ENCODE measurements at regions not wholly inside any gene's neighbourhood (a gene's known extent, or its start where the extent isn't known, plus 50 kb on each side); places are given as distances from the start of the nearest gene placed in this dataset.

DNA sequence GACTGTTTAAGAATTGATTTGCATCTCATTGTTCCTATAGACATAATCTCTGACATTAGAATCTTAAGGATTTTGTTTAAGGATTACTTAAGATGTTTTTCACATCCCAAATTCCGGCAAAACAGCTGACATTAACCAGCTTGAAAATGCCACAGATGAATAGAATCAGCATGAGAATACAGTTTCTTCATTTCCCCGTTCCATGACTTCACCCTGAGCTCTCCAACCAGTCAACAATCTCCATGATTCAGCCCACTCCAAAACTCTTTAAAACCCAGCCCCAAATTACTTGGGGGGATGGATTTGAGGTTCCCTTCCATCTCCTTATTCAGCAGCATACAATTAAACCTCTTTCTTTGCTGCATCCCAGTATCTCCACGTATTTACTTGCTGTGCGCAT is 201.0 kb downstream of the LYPLAL1 start:
- Histone ChIP-seq H3K9me3 (ENCODE audit: control insufficient read depth in 3 of 3, low read length in 3 of 3) (no peaks in the 10 kb centered on the region), H3K27me3 (ENCODE audit: control insufficient read depth in 3 of 3, insufficient read depth in 3 of 3, low read length in 3 of 3) (no peaks in the 10 kb centered on the region), H3K4me1 (ENCODE audit: control insufficient read depth in 3 of 3, insufficient read depth in 3 of 3, low read length in 3 of 3) (no peaks in the 10 kb centered on the region)

DNA sequence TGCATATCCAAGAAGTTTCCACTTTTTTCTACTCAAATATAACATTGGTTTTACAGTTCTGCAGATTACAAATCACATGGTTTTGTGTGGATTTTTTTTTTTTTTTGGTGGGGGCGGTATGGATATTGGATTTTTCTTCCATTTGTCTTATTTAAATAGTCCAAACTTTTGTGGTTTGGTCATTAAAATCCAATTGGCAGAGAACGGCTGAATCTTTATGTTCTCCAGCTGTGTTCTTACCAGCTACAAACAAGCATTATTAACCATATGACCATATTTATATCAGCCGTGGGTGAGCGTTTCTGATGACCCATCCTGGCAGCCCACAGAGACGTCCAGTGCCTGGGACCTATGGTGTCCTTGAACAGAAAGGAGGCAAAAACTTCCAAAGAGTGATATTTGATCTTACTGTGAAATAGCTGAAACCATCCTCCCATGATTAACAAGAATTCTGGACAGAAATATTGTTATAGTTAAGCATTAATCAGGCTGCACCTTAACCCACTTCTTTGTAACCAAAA is 200.4 kb downstream of the LYPLAL1 start:
- H3K4me1 ChIP-seq (ENCODE audit: control insufficient read depth in 3 of 3, insufficient read depth in 3 of 3, low read length in 3 of 3) = no peaks in the 10 kb centered on the region
- H3K27me3 ChIP-seq (ENCODE audit: control insufficient read depth in 3 of 3, insufficient read depth in 3 of 3, low read length in 3 of 3) = no peaks in the 10 kb centered on the region
- H3K4me3 ChIP-seq (ENCODE audit: low read length in 3 of 3) = no peak overlapping the region
- H3K36me3 ChIP-seq (ENCODE audit: control insufficient read depth in 3 of 3, insufficient read depth in 3 of 3, low read length in 3 of 3) = no peaks in the 10 kb centered on the region
- H3K9me3 ChIP-seq (ENCODE audit: control insufficient read depth in 3 of 3, low read length in 3 of 3) = no peaks in the 10 kb centered on the region
- no peak overlapping the region for H3K27ac ChIP-seq (ENCODE audit: low read depth, low read length)
- H3K9ac ChIP-seq (ENCODE audit: low read depth in 1 of 3, low read length in 3 of 3) = no peak overlapping the region

More for the DNA sequence above, 201.0 kb downstream of the LYPLAL1 start:
- Histone ChIP-seq H3K36me3 (ENCODE audit: control insufficient read depth in 3 of 3, insufficient read depth in 3 of 3, low read length in 3 of 3) (no peaks in the 10 kb centered on the region), H3K4me3 (ENCODE audit: low read length in 3 of 3) (no peak overlapping the region), H3K9ac (ENCODE audit: low read depth in 1 of 3, low read length in 3 of 3) (no peak overlapping the region), H3K27ac (ENCODE audit: low read depth, low read length) (no peak overlapping the region)

DNA sequence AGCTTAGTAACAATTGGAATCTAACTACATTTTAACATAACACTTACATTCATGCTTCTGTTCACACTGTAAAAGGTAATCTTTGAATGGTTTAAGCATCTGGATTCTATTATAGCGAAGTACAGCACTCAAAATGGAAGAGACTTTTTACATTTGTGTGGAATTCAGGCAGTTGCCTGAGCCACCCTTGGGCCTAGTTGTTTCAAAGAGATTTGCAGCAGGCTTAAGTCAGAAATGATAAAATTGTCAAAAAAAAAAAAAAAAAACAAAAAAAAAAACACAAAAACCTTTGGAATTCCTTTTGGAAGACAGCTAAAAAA is 199.9 kb downstream of the LYPLAL1 start:
- Histone ChIP-seq H3K9ac (ENCODE audit: low read depth in 1 of 3, low read length in 3 of 3) (no peak overlapping the region), H3K4me1 (ENCODE audit: control insufficient read depth in 3 of 3, insufficient read depth in 3 of 3, low read length in 3 of 3) (no peaks in the 10 kb centered on the region), H3K36me3 (ENCODE audit: control insufficient read depth in 3 of 3, insufficient read depth in 3 of 3, low read length in 3 of 3) (no peaks in the 10 kb centered on the region), H3K9me3 (ENCODE audit: control insufficient read depth in 3 of 3, low read length in 3 of 3) (no peaks in the 10 kb centered on the region), H3K27ac (ENCODE audit: low read depth, low read length) (no peak overlapping the region), H3K4me3 (ENCODE audit: low read length in 3 of 3) (no peak overlapping the region), H3K27me3 (ENCODE audit: control insufficient read depth in 3 of 3, insufficient read depth in 3 of 3, low read length in 3 of 3) (no peaks in the 10 kb centered on the region)

DNA sequence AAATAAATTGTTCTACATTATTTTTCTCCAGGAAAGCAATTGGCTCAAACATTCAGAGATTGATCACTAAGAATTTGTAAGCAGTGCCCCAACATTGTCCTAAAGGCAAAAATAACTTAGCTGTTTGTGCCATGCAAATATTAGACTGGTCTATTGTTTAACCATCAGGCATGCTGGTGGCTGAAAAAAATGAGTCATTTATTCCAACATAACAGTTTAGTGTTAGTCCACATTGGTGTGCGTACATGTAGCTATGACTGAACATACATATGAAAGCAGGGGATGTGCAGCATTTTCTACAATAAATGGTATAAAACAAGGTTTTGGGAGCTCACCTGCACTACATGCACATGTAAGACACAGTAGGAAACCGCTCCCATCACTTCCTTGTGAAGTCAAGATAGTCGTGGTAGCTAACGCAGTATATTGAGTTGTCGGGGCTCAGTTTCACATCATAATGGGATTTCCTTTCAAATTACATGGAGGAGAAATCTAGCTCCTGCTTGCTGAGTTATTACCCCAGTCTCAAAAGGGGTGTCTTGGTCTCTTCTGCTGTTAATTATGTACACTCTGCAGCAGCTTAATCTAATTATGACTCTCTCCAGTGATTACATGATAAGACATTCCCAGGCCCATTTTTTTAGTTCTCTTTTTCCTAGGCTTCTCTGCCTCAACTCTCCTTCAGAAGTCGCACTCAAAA is 199.4 kb downstream of the LYPLAL1 start:
- H3K27me3 ChIP-seq (ENCODE audit: control insufficient read depth in 3 of 3, insufficient read depth in 3 of 3, low read length in 3 of 3) = no peaks in the 10 kb centered on the region
- no peaks in the 10 kb centered on the region for H3K4me1 ChIP-seq (ENCODE audit: control insufficient read depth in 3 of 3, insufficient read depth in 3 of 3, low read length in 3 of 3)
- no peak overlapping the region for H3K27ac ChIP-seq (ENCODE audit: low read depth, low read length)
- H3K4me3 ChIP-seq (ENCODE audit: low read length in 3 of 3) = no peak overlapping the region
- no peak overlapping the region for H3K9ac ChIP-seq (ENCODE audit: low read depth in 1 of 3, low read length in 3 of 3)
- no peaks in the 10 kb centered on the region for H3K36me3 ChIP-seq (ENCODE audit: control insufficient read depth in 3 of 3, insufficient read depth in 3 of 3, low read length in 3 of 3)
- H3K9me3 ChIP-seq (ENCODE audit: control insufficient read depth in 3 of 3, low read length in 3 of 3) = no peaks in the 10 kb centered on the region

DNA sequence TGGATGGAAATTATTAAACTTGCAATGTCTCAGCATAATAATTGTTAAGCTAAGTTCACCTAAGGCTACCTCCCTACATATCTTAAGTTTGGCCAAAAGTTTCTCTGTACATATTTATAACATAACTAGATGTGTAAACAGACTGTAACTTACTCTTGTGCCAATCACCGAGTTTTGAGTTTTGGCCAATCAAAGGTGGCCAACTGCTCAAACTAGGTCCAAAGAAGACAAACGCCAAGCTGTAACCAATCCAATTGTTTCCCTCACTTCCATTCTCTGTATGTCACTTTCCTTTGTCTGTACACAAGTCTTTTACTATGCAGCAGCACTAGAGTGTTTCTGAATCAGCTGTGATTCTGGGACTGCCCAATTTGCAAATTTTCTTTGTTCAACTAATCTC is 197.8 kb downstream of the LYPLAL1 start:
- no peak overlapping the region for H3K9ac ChIP-seq (ENCODE audit: low read depth in 1 of 3, low read length in 3 of 3)
- no peak overlapping the region for H3K4me3 ChIP-seq (ENCODE audit: low read length in 3 of 3)
- H3K9me3 ChIP-seq (ENCODE audit: control insufficient read depth in 3 of 3, low read length in 3 of 3) = no peaks in the 10 kb centered on the region
- no peaks in the 10 kb centered on the region for H3K36me3 ChIP-seq (ENCODE audit: control insufficient read depth in 3 of 3, insufficient read depth in 3 of 3, low read length in 3 of 3)
- H3K4me1 ChIP-seq (ENCODE audit: control insufficient read depth in 3 of 3, insufficient read depth in 3 of 3, low read length in 3 of 3) = no peaks in the 10 kb centered on the region
- no peaks in the 10 kb centered on the region for H3K27me3 ChIP-seq (ENCODE audit: control insufficient read depth in 3 of 3, insufficient read depth in 3 of 3, low read length in 3 of 3)
- H3K27ac ChIP-seq (ENCODE audit: low read depth, low read length) = no peak overlapping the region

DNA sequence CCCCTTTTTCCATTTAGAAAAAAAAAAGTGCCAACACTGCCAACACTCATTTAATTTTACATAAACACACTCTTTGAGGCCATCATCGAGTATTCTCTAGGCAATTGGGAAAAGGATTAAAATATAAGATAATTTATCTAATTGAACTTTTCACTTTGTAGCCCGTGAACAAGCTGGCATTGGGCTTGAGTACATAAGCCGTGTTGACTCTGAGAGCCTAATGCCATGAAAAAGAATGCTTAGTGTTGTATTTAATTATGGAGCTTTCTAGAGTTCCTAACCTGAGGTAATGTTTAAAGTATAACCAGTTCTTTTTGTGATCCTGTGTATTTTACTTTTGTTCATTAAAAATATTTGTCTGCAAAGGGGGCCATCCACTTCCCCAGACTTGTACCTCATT is 193.8 kb downstream of the LYPLAL1 start:
- H3K4me3 ChIP-seq (ENCODE audit: low read length in 3 of 3) = no peak overlapping the region
- no peaks in the 10 kb centered on the region for H3K27me3 ChIP-seq (ENCODE audit: control insufficient read depth in 3 of 3, insufficient read depth in 3 of 3, low read length in 3 of 3)
- H3K9ac ChIP-seq (ENCODE audit: low read depth in 1 of 3, low read length in 3 of 3) = no peak overlapping the region
- no peak overlapping the region for H3K27ac ChIP-seq (ENCODE audit: low read depth, low read length)
- no peaks in the 10 kb centered on the region for H3K36me3 ChIP-seq (ENCODE audit: control insufficient read depth in 3 of 3, insufficient read depth in 3 of 3, low read length in 3 of 3)
- H3K9me3 ChIP-seq (ENCODE audit: control insufficient read depth in 3 of 3, low read length in 3 of 3) = no peaks in the 10 kb centered on the region
- no peaks in the 10 kb centered on the region for H3K4me1 ChIP-seq (ENCODE audit: control insufficient read depth in 3 of 3, insufficient read depth in 3 of 3, low read length in 3 of 3)

DNA sequence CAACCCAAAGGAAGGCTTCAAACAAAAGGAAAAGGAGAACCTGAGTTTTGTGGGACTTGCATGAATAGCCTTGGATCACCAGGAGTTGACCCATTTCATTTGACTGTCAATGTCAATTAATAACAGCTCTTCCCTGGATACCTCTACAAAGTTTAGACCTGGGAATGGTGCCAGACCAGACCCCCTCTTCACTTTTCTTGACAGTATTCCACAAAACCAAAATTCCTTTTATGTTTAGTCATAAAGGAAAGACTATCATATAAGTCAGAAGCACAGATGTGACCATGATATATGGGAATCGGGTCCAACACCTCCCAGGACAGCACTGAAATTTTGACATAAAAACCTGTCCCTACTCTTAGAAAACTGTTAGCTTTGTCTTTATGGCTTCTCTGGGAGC is 191.8 kb downstream of the LYPLAL1 start:
- H3K27ac ChIP-seq (ENCODE audit: low read depth, low read length) = no peak overlapping the region
- no peak overlapping the region for H3K4me3 ChIP-seq (ENCODE audit: low read length in 3 of 3)
- H3K9ac ChIP-seq (ENCODE audit: low read depth in 1 of 3, low read length in 3 of 3) = no peak overlapping the region
- H3K9me3 ChIP-seq (ENCODE audit: control insufficient read depth in 3 of 3, low read length in 3 of 3) = no peaks in the 10 kb centered on the region
- no peaks in the 10 kb centered on the region for H3K27me3 ChIP-seq (ENCODE audit: control insufficient read depth in 3 of 3, insufficient read depth in 3 of 3, low read length in 3 of 3)
- no peaks in the 10 kb centered on the region for H3K36me3 ChIP-seq (ENCODE audit: control insufficient read depth in 3 of 3, insufficient read depth in 3 of 3, low read length in 3 of 3)
- H3K4me1 ChIP-seq (ENCODE audit: control insufficient read depth in 3 of 3, insufficient read depth in 3 of 3, low read length in 3 of 3) = no peaks in the 10 kb centered on the region

DNA sequence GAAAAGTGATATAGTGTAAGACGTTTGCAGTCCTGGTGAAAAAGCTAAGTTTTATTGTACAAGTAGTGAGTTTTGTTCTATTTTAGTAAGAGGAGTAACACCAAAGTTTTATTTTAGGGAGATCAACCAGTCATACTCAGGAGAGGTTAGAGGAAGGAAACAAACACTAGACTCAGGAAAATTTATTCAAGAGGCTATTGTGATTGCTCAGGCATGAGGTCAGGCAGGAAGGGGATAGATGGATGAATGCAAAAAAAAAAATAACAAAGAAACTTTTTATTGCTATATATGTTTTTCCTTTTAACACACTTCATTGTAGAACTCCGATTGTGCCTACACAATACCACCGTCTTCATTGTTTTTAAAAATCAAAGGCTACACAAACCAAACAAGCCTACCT is 189.0 kb downstream of the LYPLAL1 start:
- Histone ChIP-seq H3K9me3 (ENCODE audit: control insufficient read depth in 3 of 3, low read length in 3 of 3) (no peaks in the 10 kb centered on the region), H3K9ac (ENCODE audit: low read depth in 1 of 3, low read length in 3 of 3) (no peak overlapping the region), H3K27ac (ENCODE audit: low read depth, low read length) (no peak overlapping the region), H3K4me1 (ENCODE audit: control insufficient read depth in 3 of 3, insufficient read depth in 3 of 3, low read length in 3 of 3) (no peaks in the 10 kb centered on the region), H3K4me3 (ENCODE audit: low read length in 3 of 3) (no peak overlapping the region), H3K27me3 (ENCODE audit: control insufficient read depth in 3 of 3, insufficient read depth in 3 of 3, low read length in 3 of 3) (no peaks in the 10 kb centered on the region), H3K36me3 (ENCODE audit: control insufficient read depth in 3 of 3, insufficient read depth in 3 of 3, low read length in 3 of 3) (no peaks in the 10 kb centered on the region)

DNA sequence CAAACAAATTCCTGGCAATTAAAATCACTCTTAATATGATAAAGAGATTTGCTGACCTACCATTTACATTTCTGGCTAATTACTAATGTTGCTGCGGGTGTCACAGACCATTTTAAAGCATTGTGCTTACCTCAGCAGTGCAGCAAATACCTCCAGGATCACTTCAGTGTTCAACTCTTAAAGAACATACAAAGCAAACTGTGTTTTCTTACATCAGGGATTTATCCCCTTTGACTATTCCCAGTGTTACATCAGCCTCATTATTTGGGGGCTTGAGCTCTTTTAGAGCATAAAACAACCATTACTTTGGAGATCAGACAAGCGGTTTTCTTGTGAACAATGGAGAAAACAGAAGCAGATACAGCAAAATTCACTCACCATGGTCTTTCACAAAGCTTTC is 185.4 kb downstream of the LYPLAL1 start:
- Histone ChIP-seq H3K27ac (ENCODE audit: low read depth, low read length) (no peak overlapping the region), H3K4me3 (ENCODE audit: low read length in 3 of 3) (no peak overlapping the region), H3K4me1 (ENCODE audit: control insufficient read depth in 3 of 3, insufficient read depth in 3 of 3, low read length in 3 of 3) (no peaks in the 10 kb centered on the region), H3K36me3 (ENCODE audit: control insufficient read depth in 3 of 3, insufficient read depth in 3 of 3, low read length in 3 of 3) (no peaks in the 10 kb centered on the region), H3K9ac (ENCODE audit: low read depth in 1 of 3, low read length in 3 of 3) (no peak overlapping the region), H3K9me3 (ENCODE audit: control insufficient read depth in 3 of 3, low read length in 3 of 3) (no peaks in the 10 kb centered on the region), H3K27me3 (ENCODE audit: control insufficient read depth in 3 of 3, insufficient read depth in 3 of 3, low read length in 3 of 3) (no peaks in the 10 kb centered on the region)

DNA sequence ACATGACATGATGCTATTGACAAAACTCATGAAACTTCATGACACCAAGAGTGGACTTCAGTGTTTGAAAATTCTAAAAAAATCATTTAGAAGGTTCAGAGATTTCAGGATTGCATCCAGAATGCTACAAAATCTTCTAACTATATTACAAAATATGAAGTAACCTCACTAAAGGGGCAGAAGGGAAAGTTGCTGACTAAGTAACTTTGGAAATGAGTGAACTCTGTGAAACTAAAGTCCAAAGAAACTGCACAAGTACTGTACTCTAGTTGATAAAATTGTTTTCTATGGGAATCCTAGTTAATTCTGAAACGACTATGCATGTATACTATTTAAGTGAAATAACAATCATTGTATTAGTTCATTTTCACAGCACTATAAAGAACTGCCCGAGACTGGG is 184.4 kb downstream of the LYPLAL1 start:
- H3K4me1 ChIP-seq (ENCODE audit: control insufficient read depth in 3 of 3, insufficient read depth in 3 of 3, low read length in 3 of 3) = no peaks in the 10 kb centered on the region
- no peak overlapping the region for H3K4me3 ChIP-seq (ENCODE audit: low read length in 3 of 3)
- no peak overlapping the region for H3K27ac ChIP-seq (ENCODE audit: low read depth, low read length)
- H3K9me3 ChIP-seq (ENCODE audit: control insufficient read depth in 3 of 3, low read length in 3 of 3) = no peaks in the 10 kb centered on the region
- H3K36me3 ChIP-seq (ENCODE audit: control insufficient read depth in 3 of 3, insufficient read depth in 3 of 3, low read length in 3 of 3) = no peaks in the 10 kb centered on the region
- H3K27me3 ChIP-seq (ENCODE audit: control insufficient read depth in 3 of 3, insufficient read depth in 3 of 3, low read length in 3 of 3) = no peaks in the 10 kb centered on the region
- no peak overlapping the region for H3K9ac ChIP-seq (ENCODE audit: low read depth in 1 of 3, low read length in 3 of 3)
